CD4-positive, alpha-beta T cell treated with Interleukin-15 for 1 hour (primary cell): ENCODE measurements at regions not wholly inside any gene's neighbourhood (a gene's known extent, or its start where the extent isn't known, plus 50 kb on each side); places are given as distances from the start of the nearest gene placed in this dataset.
"Not testable (repeated sequence)": the region's sequence is repeated elsewhere in the genome, so short reads cannot be mapped to it uniquely, and the experiment has no call there.

Experiments
- DNase-seq: peaks from one replicate; pipeline ENCODE4 v3.0.0-alpha.2; 2020

- DNase-seq = no peak
Measured at GRCh38 chr2:43068631-43069517, 157.5 kb downstream of the ZFP36L2 start.

GRCh38 chr2:43068041-43068533 lies 158.3 kb downstream of the ZFP36L2 start:
- DNase-seq = no peak

- no peak for DNase-seq
Measured at GRCh38 chr2:43067254-43068040, 159.0 kb downstream of the ZFP36L2 start.

- DNase-seq = not testable (repeated sequence)
Measured at GRCh38 chr2:43066541-43067253, 159.7 kb downstream of the ZFP36L2 start.

GRCh38 chr2:43065871-43066270 lies 160.5 kb downstream of the ZFP36L2 start:
- no peak for DNase-seq

GRCh38 chr2:43065036-43065435 lies 161.4 kb downstream of the ZFP36L2 start:
- DNase-seq = no peak

GRCh38 chr2:43063096-43063495 lies 163.3 kb downstream of the ZFP36L2 start:
- not testable (repeated sequence) for DNase-seq

- DNase-seq = no peak
Measured at GRCh38 chr2:43062058-43062457, 164.3 kb downstream of the ZFP36L2 start.

- DNase-seq = no peak
Measured at GRCh38 chr2:43060390-43061016, 165.9 kb downstream of the ZFP36L2 start.

GRCh38 chr2:43059183-43059897 lies 167.1 kb downstream of the ZFP36L2 start:
- peak; percentile 55 for DNase-seq

- DNase-seq = no peak
Measured at GRCh38 chr2:43058726-43059110, 167.7 kb downstream of the ZFP36L2 start.

- no peak for DNase-seq
Measured at GRCh38 chr2:43057742-43058725, 168.4 kb downstream of the ZFP36L2 start.

- DNase-seq = no peak
Measured at GRCh38 chr2:43057026-43057741, 169.2 kb downstream of the ZFP36L2 start.

- no peak for DNase-seq
Measured at GRCh38 chr2:43055985-43056384, 170.4 kb downstream of the ZFP36L2 start.

- no peak for DNase-seq
Measured at GRCh38 chr2:43055086-43055912, 171.1 kb downstream of the ZFP36L2 start.

- DNase-seq = no peak
Measured at GRCh38 chr2:43054367-43054766, 172.0 kb downstream of the ZFP36L2 start.

GRCh38 chr2:43052944-43053306 lies 173.5 kb downstream of the ZFP36L2 start:
- no peak for DNase-seq

- no peak for DNase-seq
Measured at GRCh38 chr2:43052204-43052943, 174.0 kb downstream of the ZFP36L2 start.
